ENCODE measurements at regions not wholly inside any gene's neighbourhood (a gene's known extent, or its start where the extent isn't known, plus 50 kb on each side); places are given as distances from the start of the nearest gene placed in this dataset.

DNA sequence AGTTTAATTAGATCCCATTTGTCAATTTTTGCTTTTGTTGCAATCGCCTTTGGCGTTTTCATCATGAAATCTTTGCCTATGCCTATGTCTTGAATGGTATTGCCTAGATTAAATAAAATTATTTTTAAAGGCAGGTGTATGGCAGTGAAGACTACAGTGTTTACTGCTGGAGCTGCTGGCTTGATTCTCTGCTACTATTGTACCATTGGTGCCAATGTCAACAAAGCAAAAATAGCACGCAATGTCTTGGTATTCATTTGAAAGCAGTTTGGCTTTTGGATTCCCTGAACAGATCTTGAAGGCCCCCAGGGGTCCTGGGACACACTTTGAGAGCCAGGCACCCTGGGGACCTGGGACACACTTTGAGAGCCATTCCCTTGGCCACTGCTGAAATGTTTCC is 125.4 kb upstream of the ACKR3 start:
- Histone ChIP-seq H3K4me2 (ENCODE audit: low read depth, low read length, poor library complexity, severe bottlenecking) (no peak overlapping the region), H3F3A (ENCODE audit: low read depth) (no peaks in the 10 kb centered on the region), H3K9me2 (replicated peaks; ENCODE audit: low read depth, low read length) (no peaks in the 10 kb centered on the region), H3K9me3 (ENCODE audit: insufficient read depth, low read depth, low read length) (no peaks in the 10 kb centered on the region; the same call in 1 of the 2 replicates), H3K4me3 (ENCODE audit: low read length, poor library complexity, severe bottlenecking) (no peak overlapping the region), H3K4me1 (ENCODE audit: insufficient read depth, low read length, poor library complexity, severe bottlenecking) (no peaks in the 10 kb centered on the region), H4K20me1 (ENCODE audit: insufficient read depth, low read length, poor library complexity, severe bottlenecking) (no peaks in the 10 kb centered on the region), H3K36me3 (ENCODE audit: insufficient read depth, low read length) (no peaks in the 10 kb centered on the region), H2AFZ (ENCODE audit: low read length) (no peak overlapping the region), H3K79me2 (ENCODE audit: insufficient read depth, low read length) (no peaks in the 10 kb centered on the region), H3K9ac (ENCODE audit: low read depth, low read length, poor library complexity, severe bottlenecking) (no peak overlapping the region), H3K27me3 (ENCODE audit: insufficient read depth, low read length, poor library complexity, severe bottlenecking) (no peaks in the 10 kb centered on the region)
- TF ChIP-seq, protein P1, sequence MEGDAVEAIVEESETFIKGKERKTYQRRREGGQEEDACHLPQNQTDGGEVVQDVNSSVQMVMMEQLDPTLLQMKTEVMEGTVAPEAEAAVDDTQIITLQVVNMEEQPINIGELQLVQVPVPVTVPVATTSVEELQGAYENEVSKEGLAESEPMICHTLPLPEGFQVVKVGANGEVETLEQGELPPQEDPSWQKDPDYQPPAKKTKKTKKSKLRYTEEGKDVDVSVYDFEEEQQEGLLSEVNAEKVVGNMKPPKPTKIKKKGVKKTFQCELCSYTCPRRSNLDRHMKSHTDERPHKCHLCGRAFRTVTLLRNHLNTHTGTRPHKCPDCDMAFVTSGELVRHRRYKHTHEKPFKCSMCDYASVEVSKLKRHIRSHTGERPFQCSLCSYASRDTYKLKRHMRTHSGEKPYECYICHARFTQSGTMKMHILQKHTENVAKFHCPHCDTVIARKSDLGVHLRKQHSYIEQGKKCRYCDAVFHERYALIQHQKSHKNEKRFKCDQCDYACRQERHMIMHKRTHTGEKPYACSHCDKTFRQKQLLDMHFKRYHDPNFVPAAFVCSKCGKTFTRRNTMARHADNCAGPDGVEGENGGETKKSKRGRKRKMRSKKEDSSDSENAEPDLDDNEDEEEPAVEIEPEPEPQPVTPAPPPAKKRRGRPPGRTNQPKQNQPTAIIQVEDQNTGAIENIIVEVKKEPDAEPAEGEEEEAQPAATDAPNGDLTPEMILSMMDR (conservative IDR thresholded peaks at IDR 0.05; ENCODE audit: low read length) = no peak
- no peak for TF ChIP-seq EZH2phosphoT487 (IDR thresholded peaks at IDR 0.05; ENCODE audit: borderline replicate concordance)

DNA sequence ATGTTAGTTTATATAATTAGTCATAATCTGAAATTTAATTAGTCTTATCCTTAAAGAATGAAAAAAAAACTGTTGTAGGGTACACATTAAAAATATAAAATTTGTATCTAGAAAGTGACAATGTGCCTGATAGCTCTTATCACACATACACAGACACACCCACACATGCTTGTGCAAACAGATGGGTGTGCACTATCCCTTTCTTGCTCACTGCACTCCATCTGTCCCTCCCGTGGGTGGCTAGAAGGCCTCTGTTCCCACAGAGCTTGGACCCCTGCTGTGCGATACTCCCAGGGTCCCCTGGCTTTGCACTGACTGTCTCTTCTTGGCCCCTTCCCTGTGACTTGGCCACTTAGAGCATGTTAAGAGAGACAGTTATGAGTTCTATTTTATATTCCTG is 123.9 kb upstream of the ACKR3 start:
- no peaks in the 10 kb centered on the region for H3K9me2 ChIP-seq (replicated peaks; ENCODE audit: low read depth, low read length)
- no peak overlapping the region for H3K4me2 ChIP-seq (ENCODE audit: low read depth, low read length, poor library complexity, severe bottlenecking)
- H3K9me3 ChIP-seq (ENCODE audit: insufficient read depth, low read depth, low read length) = no peaks in the 10 kb centered on the region; the same call in 1 of the 2 replicates
- TF ChIP-seq EZH2phosphoT487 (IDR thresholded peaks at IDR 0.05; ENCODE audit: borderline replicate concordance) = no peak
- TF ChIP-seq, protein P1 (conservative IDR thresholded peaks at IDR 0.05; ENCODE audit: low read length) = no peak
- no peak overlapping the region for H3K9ac ChIP-seq (ENCODE audit: low read depth, low read length, poor library complexity, severe bottlenecking)
- no peaks in the 10 kb centered on the region for H3K27me3 ChIP-seq (ENCODE audit: insufficient read depth, low read length, poor library complexity, severe bottlenecking)
- no peaks in the 10 kb centered on the region for H3K79me2 ChIP-seq (ENCODE audit: insufficient read depth, low read length)
- no peaks in the 10 kb centered on the region for H3K4me1 ChIP-seq (ENCODE audit: insufficient read depth, low read length, poor library complexity, severe bottlenecking)
- H2AFZ ChIP-seq (ENCODE audit: low read length) = no peak overlapping the region
- no peak overlapping the region for H3K4me3 ChIP-seq (ENCODE audit: low read length, poor library complexity, severe bottlenecking)
- no peaks in the 10 kb centered on the region for H4K20me1 ChIP-seq (ENCODE audit: insufficient read depth, low read length, poor library complexity, severe bottlenecking)
- H3F3A ChIP-seq (ENCODE audit: low read depth) = no peaks in the 10 kb centered on the region
- H3K36me3 ChIP-seq (ENCODE audit: insufficient read depth, low read length) = no peaks in the 10 kb centered on the region

DNA sequence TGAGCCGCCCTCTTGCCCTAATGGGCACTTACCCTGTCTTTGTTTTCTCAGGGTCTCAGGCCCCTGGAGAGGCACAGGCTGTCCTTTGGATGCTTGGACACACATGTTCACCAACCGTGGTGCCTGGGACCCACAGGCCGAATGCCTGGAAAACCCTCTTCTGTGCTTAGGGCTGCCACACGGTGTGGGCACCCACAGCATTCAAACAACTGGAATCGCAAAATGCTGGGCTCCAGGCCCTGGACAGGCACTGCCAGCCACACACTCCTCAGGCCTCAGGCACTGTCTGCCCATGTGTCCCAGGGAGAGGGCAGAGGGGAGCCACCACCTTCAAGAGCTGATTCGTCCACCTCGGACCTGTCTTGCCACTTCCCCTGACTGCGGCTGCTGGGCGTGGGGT is 123.1 kb upstream of the ACKR3 start:
- Histone ChIP-seq H3K9me3 (ENCODE audit: insufficient read depth, low read depth, low read length) (no peaks in the 10 kb centered on the region; the same call in 1 of the 2 replicates), H3K9me2 (replicated peaks; ENCODE audit: low read depth, low read length) (no peaks in the 10 kb centered on the region), H3K4me1 (ENCODE audit: insufficient read depth, low read length, poor library complexity, severe bottlenecking) (no peaks in the 10 kb centered on the region), H3K9ac (ENCODE audit: low read depth, low read length, poor library complexity, severe bottlenecking) (no peak overlapping the region), H4K20me1 (ENCODE audit: insufficient read depth, low read length, poor library complexity, severe bottlenecking) (no peaks in the 10 kb centered on the region), H3K27me3 (ENCODE audit: insufficient read depth, low read length, poor library complexity, severe bottlenecking) (no peaks in the 10 kb centered on the region), H3K36me3 (ENCODE audit: insufficient read depth, low read length) (no peaks in the 10 kb centered on the region), H3K79me2 (ENCODE audit: insufficient read depth, low read length) (no peaks in the 10 kb centered on the region), H3K4me2 (ENCODE audit: low read depth, low read length, poor library complexity, severe bottlenecking) (no peak overlapping the region), H3K4me3 (ENCODE audit: low read length, poor library complexity, severe bottlenecking) (no peak overlapping the region), H3F3A (ENCODE audit: low read depth) (no peaks in the 10 kb centered on the region), H2AFZ (ENCODE audit: low read length) (no peak overlapping the region)
- TF ChIP-seq, protein P1 (conservative IDR thresholded peaks at IDR 0.05; ENCODE audit: low read length) = no peak
- no peak for TF ChIP-seq EZH2phosphoT487 (IDR thresholded peaks at IDR 0.05; ENCODE audit: borderline replicate concordance)
